ENCODE measurements at regions not wholly inside any gene's neighbourhood (a gene's known extent, or its start where the extent isn't known, plus 50 kb on each side); places are given as distances from the start of the nearest gene placed in this dataset.

- no peak for TF ChIP-seq CTCF (IDR thresholded peaks at IDR 0.05 in 2 of 3, conservative IDR thresholded peaks at IDR 0.05 in 1 of 3; ENCODE audit: insufficient read depth in 2 of 3, low read depth in 1 of 3, low read length in 3 of 3)
- no peak for TF ChIP-seq SIN3A (IDR thresholded peaks at IDR 0.05; ENCODE audit: borderline replicate concordance in 2 of 2, control insufficient read depth in 1 of 2, low read depth in 2 of 2, low read length in 2 of 2)
- no peak for TF ChIP-seq POLR2AphosphoS5 (IDR thresholded peaks at IDR 0.05; ENCODE audit: control insufficient read depth, insufficient read depth, low read depth, low read length)
- TF ChIP-seq ZNF551 (CRISPR knock-in tag; IDR thresholded peaks at IDR 0.05), result no peak
- no peak for TF ChIP-seq CEBPB (tag; IDR thresholded peaks at IDR 0.05)
- TF ChIP-seq NFE2 (IDR thresholded peaks at IDR 0.05; ENCODE audit: low read depth), result no peak
- TF ChIP-seq REST (IDR thresholded peaks at IDR 0.05; ENCODE audit: borderline replicate concordance), result no peak
- TF ChIP-seq REST (CRISPR knock-in tag; IDR thresholded peaks at IDR 0.05; ENCODE audit: low read depth), result no peak
- no peak for TF ChIP-seq PHB2 (IDR thresholded peaks at IDR 0.05; ENCODE audit: low read depth)
- no peak for TF ChIP-seq EP300 (IDR thresholded peaks at IDR 0.05; ENCODE audit: low read length)
- TF ChIP-seq BHLHE40 (IDR thresholded peaks at IDR 0.05; ENCODE audit: low read length), result no peak
- TF ChIP-seq JUN (IDR thresholded peaks at IDR 0.05; ENCODE audit: borderline replicate concordance, low read depth, low read length), result no peak
- no peak for TF ChIP-seq JUN (CRISPR knock-in tag; IDR thresholded peaks at IDR 0.05; ENCODE audit: borderline replicate concordance)
- TF ChIP-seq ZNF134 (CRISPR knock-in tag; conservative IDR thresholded peaks at IDR 0.05), result no peak
Measured at GRCh38 chr3:163745204-163745603, 1333.1 kb downstream of the SI start.
